ENCODE measurements at regions not wholly inside any gene's neighbourhood (a gene's known extent, or its start where the extent isn't known, plus 50 kb on each side); places are given as distances from the start of the nearest gene placed in this dataset.

GRCh38 chr14:80275208-80275850 is 64.0 kb upstream of the DIO2 start:
- TF ChIP-seq CTCF (IDR thresholded peaks at IDR 0.05) (no peak), POLR2A (IDR thresholded peaks at IDR 0.05) (no peak)

All from right lobe of liver (tissue), 4 donors.